SK-N-SH (cell line): ENCODE measurements at regions not wholly inside any gene's neighbourhood (a gene's known extent, or its start where the extent isn't known, plus 50 kb on each side); places are given as distances from the start of the nearest gene placed in this dataset.

ENCODE experiments used
- EZH2phosphoT487 ChIP-seq: fragments of 200-600 bp; sonication (generic); IDR thresholded peaks from 2 replicates; pipeline ENCODE4 v1.6.1; 2017; ENCODE audit warnings: low read depth, mixed run types, mild to moderate bottlenecking, antibody characterized with exemption, moderate library complexity, borderline replicate concordance
- POLR2AphosphoS5 ChIP-seq: IDR thresholded peaks from 2 replicates; pipeline ENCODE4 v1.6.1; 2012; ENCODE audit warnings: low read depth, low read length

DNA sequence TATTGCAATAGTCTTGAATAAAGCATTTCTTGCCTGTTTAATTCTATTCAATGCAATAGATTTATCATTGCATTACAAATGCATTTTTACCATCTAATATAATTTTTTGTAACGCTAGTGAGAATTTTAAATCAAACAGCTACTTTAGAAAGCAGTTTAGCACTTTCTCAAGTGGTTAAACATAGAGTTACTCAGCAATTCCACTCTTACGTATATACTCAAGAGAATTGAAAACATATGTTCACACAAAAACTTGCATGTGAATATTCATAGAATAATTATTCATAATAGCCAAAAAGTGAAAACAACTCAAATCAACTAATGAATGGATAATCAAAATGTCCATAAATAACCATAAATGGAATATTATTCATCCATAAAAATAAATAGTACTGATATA is 244.7 kb downstream of the TMEM167A start:
- TF ChIP-seq POLR2AphosphoS5 = no peak
- TF ChIP-seq EZH2phosphoT487 = no peak
